Muscle of back (tissue), 3 donors: ENCODE measurements at regions not wholly inside any gene's neighbourhood (a gene's known extent, or its start where the extent isn't known, plus 50 kb on each side); places are given as distances from the start of the nearest gene placed in this dataset.

Source experiments
- DNase-seq, 3 donors: peaks; one replicate each; pipeline versions ENCODE4 v3.0.0 to v3.0.0-alpha.2; 2013

- DNase-seq, result no peak
Measured at GRCh38 chr3:8254489-8254888, 247.1 kb upstream of the LMCD1 start.

GRCh38 chr3:8255725-8256124, 245.9 kb upstream of the LMCD1 start:
- DNase-seq, result peak; percentile 16 to 57 (median 23)

GRCh38 chr3:8256441-8257071, 245.1 kb upstream of the LMCD1 start:
- peak; percentile 15 to 61 (median 23) for DNase-seq

- no peak for DNase-seq
Measured at GRCh38 chr3:8261018-8261417, 240.6 kb upstream of the LMCD1 start.

GRCh38 chr3:8266730-8267131, 234.9 kb upstream of the LMCD1 start:
- DNase-seq, result no peak

GRCh38 chr3:8273479-8273878, 228.1 kb upstream of the LMCD1 start:
- no peak for DNase-seq

GRCh38 chr3:8276056-8276455, 225.6 kb upstream of the LMCD1 start:
- DNase-seq, result no peak

GRCh38 chr3:8276506-8276905, 225.1 kb upstream of the LMCD1 start:
- peak in 1 of 3 donors; percentile 34 for DNase-seq

- DNase-seq, result peak in 1 of 3 donors; percentile 29
Measured at GRCh38 chr3:8278448-8278847, 223.2 kb upstream of the LMCD1 start.

- no peak for DNase-seq
Measured at GRCh38 chr3:8279476-8279875, 222.1 kb upstream of the LMCD1 start.

- no peak for DNase-seq
Measured at GRCh38 chr3:8279886-8280550, 221.6 kb upstream of the LMCD1 start.

- DNase-seq, result no peak
Measured at GRCh38 chr3:8282541-8283165, 219.0 kb upstream of the LMCD1 start.

GRCh38 chr3:8283193-8283592, 218.4 kb upstream of the LMCD1 start:
- DNase-seq, result peak in 1 of 3 donors; percentile 56

- DNase-seq, result peak in 2 of 3 donors; percentile 41 to 66
Measured at GRCh38 chr3:8286086-8286485, 215.5 kb upstream of the LMCD1 start.

- no peak for DNase-seq
Measured at GRCh38 chr3:8286749-8287148, 214.9 kb upstream of the LMCD1 start.

GRCh38 chr3:8290611-8291010, 211.0 kb upstream of the LMCD1 start:
- DNase-seq, result no peak

- no peak for DNase-seq
Measured at GRCh38 chr3:8296461-8296860, 205.2 kb upstream of the LMCD1 start.

- no peak for DNase-seq
Measured at GRCh38 chr3:8298021-8298954, 203.3 kb upstream of the LMCD1 start.

- DNase-seq, result peak; percentile 53 to 78 (median 63)
Measured at GRCh38 chr3:8301977-8302735, 199.5 kb upstream of the LMCD1 start.

GRCh38 chr3:8303466-8303865, 198.2 kb upstream of the LMCD1 start:
- no peak for DNase-seq

GRCh38 chr3:8305371-8305770, 196.3 kb upstream of the LMCD1 start:
- no peak for DNase-seq
